Erythroblast (primary cell): ENCODE measurements at regions not wholly inside any gene's neighbourhood (a gene's known extent, or its start where the extent isn't known, plus 50 kb on each side); places are given as distances from the start of the nearest gene placed in this dataset.

ENCODE experiments used
- GATA1 ChIP-seq: IDR thresholded peaks from 2 replicates; pipeline ENCODE4 v1.6.1; 2011; ENCODE audit warnings: low read depth, mild to moderate bottlenecking, control low read depth, low read length, moderate library complexity
- POLR2A ChIP-seq: IDR thresholded peaks from 2 replicates; pipeline ENCODE4 v1.6.1; 2011; ENCODE audit warnings: mild to moderate bottlenecking, low read length

- TF ChIP-seq POLR2A (no peak), GATA1 (no peak)
Observed at GRCh38 chr16:51445250-51445649, 294.2 kb upstream of the SALL1 start.
